HL-60 (cell line): ENCODE measurements at regions not wholly inside any gene's neighbourhood (a gene's known extent, or its start where the extent isn't known, plus 50 kb on each side); places are given as distances from the start of the nearest gene placed in this dataset.

ENCODE experiments used
- POLR2AphosphoS5 ChIP-seq: IDR thresholded peaks from 2 replicates; pipeline ENCODE4 v1.6.1; 2012; ENCODE audit warnings: low read depth
- TF ChIP-seq, protein P1 (sequence below): IDR thresholded peaks from one replicate; pipeline ENCODE4 v1.5.1; 2011; ENCODE audit warnings: low read length, control low read depth, inconsistent platforms; ENCODE audit not compliant: insufficient read depth

DNA sequence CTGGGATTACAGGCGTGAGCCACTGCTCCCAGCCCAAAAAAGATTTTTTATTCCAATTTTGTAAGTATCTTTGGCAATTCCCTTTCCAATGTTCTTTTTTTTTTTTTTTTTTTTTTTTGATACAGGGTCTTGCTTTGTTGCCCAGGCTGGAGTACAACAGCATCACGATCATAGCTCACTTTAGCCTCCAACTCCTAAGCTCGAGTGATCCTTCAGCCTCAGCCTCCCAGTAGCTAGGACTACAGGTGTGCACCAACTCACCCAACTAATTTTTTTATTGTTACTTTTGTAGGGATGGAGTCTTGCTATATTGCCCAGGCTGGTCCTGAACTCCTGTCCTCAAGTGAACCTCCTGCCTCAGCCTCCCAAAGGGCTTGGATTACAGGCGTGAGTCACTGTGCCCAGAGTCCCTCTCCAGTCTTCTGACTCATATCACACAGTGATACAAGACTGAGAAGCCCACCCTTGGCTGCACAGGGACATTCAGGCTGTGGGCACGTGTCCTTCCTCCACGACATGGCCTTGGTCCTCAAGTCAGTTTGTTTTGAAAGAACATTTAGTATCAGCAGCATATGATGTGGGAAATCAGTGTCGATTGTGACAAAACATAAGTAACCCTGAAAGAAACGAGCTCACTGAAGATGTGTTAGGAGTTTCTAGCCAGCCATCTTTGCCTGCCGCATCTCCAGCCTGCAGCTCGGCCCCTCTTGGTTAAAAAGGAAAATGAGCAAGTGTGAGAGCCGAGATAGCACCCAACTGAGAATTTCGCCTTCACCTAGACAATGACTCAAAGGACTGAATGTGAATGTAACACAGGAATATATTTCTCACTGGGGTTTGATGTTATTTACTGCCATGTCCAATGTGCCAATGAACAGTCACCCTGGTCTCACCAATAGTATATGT, 175.5 kb downstream of the MN1 start:
- TF ChIP-seq, protein P1, sequence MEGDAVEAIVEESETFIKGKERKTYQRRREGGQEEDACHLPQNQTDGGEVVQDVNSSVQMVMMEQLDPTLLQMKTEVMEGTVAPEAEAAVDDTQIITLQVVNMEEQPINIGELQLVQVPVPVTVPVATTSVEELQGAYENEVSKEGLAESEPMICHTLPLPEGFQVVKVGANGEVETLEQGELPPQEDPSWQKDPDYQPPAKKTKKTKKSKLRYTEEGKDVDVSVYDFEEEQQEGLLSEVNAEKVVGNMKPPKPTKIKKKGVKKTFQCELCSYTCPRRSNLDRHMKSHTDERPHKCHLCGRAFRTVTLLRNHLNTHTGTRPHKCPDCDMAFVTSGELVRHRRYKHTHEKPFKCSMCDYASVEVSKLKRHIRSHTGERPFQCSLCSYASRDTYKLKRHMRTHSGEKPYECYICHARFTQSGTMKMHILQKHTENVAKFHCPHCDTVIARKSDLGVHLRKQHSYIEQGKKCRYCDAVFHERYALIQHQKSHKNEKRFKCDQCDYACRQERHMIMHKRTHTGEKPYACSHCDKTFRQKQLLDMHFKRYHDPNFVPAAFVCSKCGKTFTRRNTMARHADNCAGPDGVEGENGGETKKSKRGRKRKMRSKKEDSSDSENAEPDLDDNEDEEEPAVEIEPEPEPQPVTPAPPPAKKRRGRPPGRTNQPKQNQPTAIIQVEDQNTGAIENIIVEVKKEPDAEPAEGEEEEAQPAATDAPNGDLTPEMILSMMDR: no peak
- TF ChIP-seq POLR2AphosphoS5: no peak
